ENCODE measurements at regions not wholly inside any gene's neighbourhood (a gene's known extent, or its start where the extent isn't known, plus 50 kb on each side); places are given as distances from the start of the nearest gene placed in this dataset.

DNA sequence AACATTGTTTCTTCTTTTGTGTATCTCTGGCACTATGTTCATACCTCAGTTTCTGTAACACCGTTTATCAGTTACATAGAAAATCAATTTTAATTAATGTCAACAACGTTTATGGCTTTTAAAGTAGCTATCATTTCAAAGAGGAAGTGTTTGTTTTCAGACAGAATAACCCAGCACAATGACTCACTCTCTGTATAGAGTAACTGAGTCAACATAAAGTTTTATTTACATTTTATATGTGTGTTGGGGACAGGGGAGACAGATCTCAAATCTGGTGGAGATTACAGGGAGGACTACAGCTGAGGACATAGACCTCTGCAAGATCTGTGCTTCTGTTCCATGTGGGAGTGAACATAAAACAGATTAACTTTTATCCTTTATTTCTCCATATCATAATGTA is 2590.1 kb downstream of the PCDH9 start:
- Histone ChIP-seq H3K4me3 (ENCODE audit: low read depth, low read length) (no peak overlapping the region), H3K27me3 (no peaks in the 10 kb centered on the region), H3K9me3 (no peaks in the 10 kb centered on the region), H3K4me1 (no peaks in the 10 kb centered on the region), H3K36me3 (no peaks in the 10 kb centered on the region)
- no peak for DNase-seq
- TF ChIP-seq, protein P1, sequence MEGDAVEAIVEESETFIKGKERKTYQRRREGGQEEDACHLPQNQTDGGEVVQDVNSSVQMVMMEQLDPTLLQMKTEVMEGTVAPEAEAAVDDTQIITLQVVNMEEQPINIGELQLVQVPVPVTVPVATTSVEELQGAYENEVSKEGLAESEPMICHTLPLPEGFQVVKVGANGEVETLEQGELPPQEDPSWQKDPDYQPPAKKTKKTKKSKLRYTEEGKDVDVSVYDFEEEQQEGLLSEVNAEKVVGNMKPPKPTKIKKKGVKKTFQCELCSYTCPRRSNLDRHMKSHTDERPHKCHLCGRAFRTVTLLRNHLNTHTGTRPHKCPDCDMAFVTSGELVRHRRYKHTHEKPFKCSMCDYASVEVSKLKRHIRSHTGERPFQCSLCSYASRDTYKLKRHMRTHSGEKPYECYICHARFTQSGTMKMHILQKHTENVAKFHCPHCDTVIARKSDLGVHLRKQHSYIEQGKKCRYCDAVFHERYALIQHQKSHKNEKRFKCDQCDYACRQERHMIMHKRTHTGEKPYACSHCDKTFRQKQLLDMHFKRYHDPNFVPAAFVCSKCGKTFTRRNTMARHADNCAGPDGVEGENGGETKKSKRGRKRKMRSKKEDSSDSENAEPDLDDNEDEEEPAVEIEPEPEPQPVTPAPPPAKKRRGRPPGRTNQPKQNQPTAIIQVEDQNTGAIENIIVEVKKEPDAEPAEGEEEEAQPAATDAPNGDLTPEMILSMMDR (IDR thresholded peaks at IDR 0.05; ENCODE audit: low read depth, low read length): no peak

DNA sequence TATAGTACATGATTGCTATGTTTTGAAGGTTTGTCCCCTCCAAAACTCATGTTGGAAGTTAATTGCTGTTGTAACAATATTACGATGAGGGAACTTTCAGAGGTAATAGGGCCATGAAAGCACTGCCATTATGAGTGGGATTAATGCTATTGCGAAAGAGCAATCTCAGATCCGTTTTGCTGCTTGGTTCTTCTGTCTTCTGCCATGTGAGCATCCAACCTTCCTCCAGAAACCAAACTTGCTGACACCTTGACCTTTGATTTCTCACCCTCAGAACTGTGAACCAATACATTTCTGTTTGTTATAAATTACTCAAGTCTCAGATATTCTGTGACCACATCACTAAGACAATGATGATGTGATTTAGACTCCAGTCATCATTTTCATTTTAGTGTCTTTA is 2590.9 kb downstream of the PCDH9 start:
- TF ChIP-seq, protein P1 (IDR thresholded peaks at IDR 0.05; ENCODE audit: low read depth, low read length): no peak
- Histone ChIP-seq H3K4me1 (no peaks in the 10 kb centered on the region), H3K27me3 (no peaks in the 10 kb centered on the region), H3K36me3 (no peaks in the 10 kb centered on the region), H3K4me3 (ENCODE audit: low read depth, low read length) (no peak overlapping the region), H3K9me3 (no peaks in the 10 kb centered on the region)
- no peak for DNase-seq

DNA sequence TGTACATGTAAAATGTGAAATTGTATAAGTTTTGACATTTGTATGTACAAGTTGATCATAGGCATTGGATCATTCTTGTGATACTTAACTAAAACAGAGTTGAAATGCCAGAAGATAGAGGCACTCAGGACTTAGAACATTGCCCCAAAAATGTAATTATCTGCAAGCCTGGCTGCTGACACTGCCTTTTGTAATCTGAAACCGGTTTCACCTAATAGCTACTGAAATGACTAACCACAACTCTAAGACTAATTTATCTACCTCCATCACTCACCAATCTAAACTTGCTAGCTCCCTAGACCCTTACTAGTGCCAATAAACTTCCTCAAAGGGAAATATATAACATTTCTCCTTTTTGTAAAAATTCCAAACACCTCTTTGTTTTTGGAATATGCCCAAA is 2596.2 kb downstream of the PCDH9 start:
- H3K36me3 ChIP-seq: no peaks in the 10 kb centered on the region
- H3K9me3 ChIP-seq: no peaks in the 10 kb centered on the region; the same call in 1 of the 2 replicates
- TF ChIP-seq, protein P1 (IDR thresholded peaks at IDR 0.05; ENCODE audit: low read depth, low read length): no peak
- no peaks in the 10 kb centered on the region for H3K4me1 ChIP-seq
- no peak overlapping the region for H3K4me3 ChIP-seq (ENCODE audit: low read depth, low read length)
- no peaks in the 10 kb centered on the region for H3K27me3 ChIP-seq
- no peak for DNase-seq

DNA sequence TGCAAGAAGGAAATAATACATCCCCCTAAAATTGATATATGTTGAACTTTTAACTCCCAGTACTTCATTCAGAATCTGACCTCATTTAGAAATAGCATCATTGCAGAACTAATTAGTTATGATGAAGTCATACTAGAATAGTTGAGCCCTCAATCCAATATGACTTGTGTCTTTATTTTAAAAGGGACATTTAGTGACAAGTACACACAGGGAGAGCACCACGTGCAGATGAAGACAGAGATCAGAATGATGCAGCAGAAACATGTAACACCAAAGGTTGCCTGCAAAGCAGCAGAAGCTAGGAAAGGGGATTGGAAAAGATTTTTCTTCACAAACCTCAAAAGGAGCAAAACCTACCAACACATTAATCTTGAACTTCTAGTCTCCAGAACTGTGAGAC is 2602.5 kb downstream of the PCDH9 start:
- no peaks in the 10 kb centered on the region for H3K36me3 ChIP-seq
- no peak overlapping the region for H3K4me3 ChIP-seq (ENCODE audit: low read depth, low read length)
- H3K9me3 ChIP-seq: no peaks in the 10 kb centered on the region
- TF ChIP-seq, protein P1 (IDR thresholded peaks at IDR 0.05; ENCODE audit: low read depth, low read length): no peak
- H3K4me1 ChIP-seq: no peaks in the 10 kb centered on the region
- H3K27me3 ChIP-seq: no peaks in the 10 kb centered on the region
- DNase-seq: no peak

DNA sequence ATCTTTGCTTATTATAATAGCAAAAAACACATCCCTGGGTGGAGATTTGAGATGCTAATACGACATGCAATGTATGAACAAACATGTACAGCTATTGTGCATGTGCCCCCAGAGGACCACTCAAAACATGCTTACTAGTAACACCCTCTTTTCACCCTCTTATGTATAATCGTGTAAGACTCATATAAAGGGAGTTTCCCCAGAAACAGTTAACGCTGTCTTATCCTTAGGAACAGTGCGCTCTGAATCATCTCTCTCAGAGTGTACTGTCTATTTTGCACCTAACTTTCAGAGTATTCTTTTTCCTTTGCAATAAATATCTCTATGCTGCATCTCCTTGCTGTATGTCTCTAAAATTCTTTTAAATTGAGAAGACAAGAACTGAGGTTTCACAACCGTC is 2604.0 kb downstream of the PCDH9 start:
- Histone ChIP-seq H3K36me3 (no peaks in the 10 kb centered on the region), H3K4me1 (no peaks in the 10 kb centered on the region), H3K9me3 (no peaks in the 10 kb centered on the region), H3K4me3 (ENCODE audit: low read depth, low read length) (no peak overlapping the region), H3K27me3 (no peaks in the 10 kb centered on the region)
- DNase-seq: no peak
- TF ChIP-seq, protein P1 (IDR thresholded peaks at IDR 0.05; ENCODE audit: low read depth, low read length): no peak

DNA sequence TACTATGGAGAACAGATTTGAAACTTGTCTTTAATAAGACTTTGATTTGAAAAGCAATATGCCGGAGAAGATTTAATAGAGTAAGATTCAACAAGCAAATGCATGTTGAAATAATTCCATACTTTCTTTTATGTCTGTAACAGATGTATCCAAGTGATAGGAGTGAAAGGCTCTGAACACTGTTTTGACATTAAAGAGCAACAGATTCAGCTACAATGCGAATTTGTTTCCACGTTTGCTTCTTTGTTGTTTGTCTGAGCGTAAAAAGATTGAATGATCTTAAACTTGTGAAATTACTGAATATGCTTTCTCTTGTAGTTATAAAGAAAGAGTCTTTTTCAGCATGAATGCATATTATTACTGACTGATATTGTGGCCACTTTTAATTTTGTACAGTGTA is 2612.9 kb downstream of the PCDH9 start:
- no peak for DNase-seq
- Histone ChIP-seq H3K27me3 (no peaks in the 10 kb centered on the region), H3K4me1 (no peaks in the 10 kb centered on the region), H3K9me3 (no peaks in the 10 kb centered on the region), H3K4me3 (ENCODE audit: low read depth, low read length) (no peak overlapping the region), H3K36me3 (no peaks in the 10 kb centered on the region)
- TF ChIP-seq, protein P1 (IDR thresholded peaks at IDR 0.05; ENCODE audit: low read depth, low read length): no peak

Data from BE2C (cell line).